T-cell (primary cell): ENCODE measurements at regions not wholly inside any gene's neighbourhood (a gene's known extent, or its start where the extent isn't known, plus 50 kb on each side); places are given as distances from the start of the nearest gene placed in this dataset.

ENCODE experiments used
- ATAC-seq, 4 experiments: fragments of 200-7000 bp in 3 of 4; fragments of 150-1000 bp in 1 of 4; cut with Tn5 transposase; replicated peaks in 1 of 4; 1 replicate in 3 of 4; 2 replicates in 1 of 4; pipeline ENCODE4 v1.10.0; 2021; ENCODE audit warnings: moderate library complexity in 3 of 4, mild to moderate bottlenecking in 2 of 4, moderate number of reproducible peaks in 1 of 4
- CTCF ChIA-PET, 2 donors: fragments of 300-600 bp; sonication (Branson Sonifier 250); formaldehyde crosslinking; loops; one replicate each; lab custom pipeline; 2022; ENCODE audit warnings: antibody characterized with exemption in 2 of 2; lab: Charles Lee
- POLR2A ChIA-PET, 2 donors: fragments of 300-600 bp; sonication (Branson Sonifier 250); formaldehyde crosslinking; loops; one replicate each; lab custom pipeline; 2022; ENCODE audit warnings: antibody characterized with exemption in 2 of 2; lab: Charles Lee
- DNase-seq, 35 experiments: peaks; one replicate each; pipeline versions ENCODE4 v3.0.0 to v3.0.0-alpha.2; 2013 to 2023
- H3K27ac ChIP-seq: one replicate; pipeline ENCODE4 v1.5.1; 2013; ENCODE audit warnings: low read length
- H3K27me3 ChIP-seq, 2 experiments: replicated peaks in 1 of 2; 1 replicate in 1 of 2; 2 replicates in 1 of 2; pipeline versions ENCODE4 v1.6.1 to v1.7.0; 2013; ENCODE audit warnings: low read length in 1 of 2, mixed read lengths in 1 of 2; ENCODE audit not compliant: control insufficient read depth in 2 of 2, insufficient read depth in 2 of 2; ENCODE audit errors: extremely low read depth in 1 of 2
- H3K36me3 ChIP-seq, 2 donors: 1 replicate in 1 of 2; 2 replicates in 1 of 2; pipeline versions ENCODE4 v1.6.1 to v1.7.0; 2013; ENCODE audit warnings: low read length in 1 of 2; ENCODE audit not compliant: control insufficient read depth in 2 of 2, insufficient read depth in 1 of 2; ENCODE audit errors: extremely low read depth in 1 of 2
- H3K4me1 ChIP-seq, 2 experiments: 1 replicate in 1 of 2; 2 replicates in 1 of 2; pipeline versions ENCODE4 v1.6.1 to v1.7.0; 2013; ENCODE audit warnings: low read length in 2 of 2, mixed read lengths in 1 of 2; ENCODE audit not compliant: insufficient read depth in 2 of 2, control insufficient read depth in 1 of 2; ENCODE audit errors: extremely low read depth in 1 of 2
- H3K4me3 ChIP-seq, 2 donors: 1 replicate in 1 of 2; 2 replicates in 1 of 2; pipeline versions ENCODE4 v1.5.1 to v1.7.0; 2013; ENCODE audit warnings: mild to moderate bottlenecking in 2 of 2, low read length in 1 of 2, moderate library complexity in 1 of 2; ENCODE audit not compliant: control insufficient read depth in 1 of 2; ENCODE audit errors: extremely low read depth in 1 of 2
- H3K9me3 ChIP-seq: 2 replicates; pipeline ENCODE4 v1.7.0; 2013
- H3K27ac Mint-ChIP-seq, 2 donors: one replicate each; pipeline ENCODE4 v1.8.0; 2020 to 2021; ENCODE audit warnings: mild to moderate bottlenecking in 2 of 2, mixed read lengths in 2 of 2
- H3K27me3 Mint-ChIP-seq, 2 donors: one replicate each; pipeline ENCODE4 v1.8.0; 2021 to 2022; ENCODE audit warnings: mixed read lengths in 2 of 2
- H3K36me3 Mint-ChIP-seq: one replicate; pipeline ENCODE4 v1.8.0; 2021; ENCODE audit warnings: mixed read lengths
- H3K4me1 Mint-ChIP-seq, 3 donors: one replicate each; pipeline ENCODE4 v1.8.0; 2020 to 2022; ENCODE audit warnings: mixed read lengths in 3 of 3, mild to moderate bottlenecking in 1 of 3
- H3K4me3 Mint-ChIP-seq, 3 donors: one replicate each; pipeline ENCODE4 v1.8.0; 2020 to 2022; ENCODE audit warnings: mild to moderate bottlenecking in 3 of 3, mixed read lengths in 3 of 3, moderate library complexity in 3 of 3
- H3K9me3 Mint-ChIP-seq, 3 donors: one replicate each; pipeline ENCODE4 v1.8.0; 2020 to 2022; ENCODE audit warnings: mixed read lengths in 3 of 3
- WGBS: methylation state at CpG from one replicate; pipeline ENCODE4 v1.1.5; 2013; ENCODE audit warnings: missing lambda C conversion rate; ENCODE audit not compliant: insufficient coverage; 5-methylcytosine and 5-hydroxymethylcytosine counted together

DNA sequence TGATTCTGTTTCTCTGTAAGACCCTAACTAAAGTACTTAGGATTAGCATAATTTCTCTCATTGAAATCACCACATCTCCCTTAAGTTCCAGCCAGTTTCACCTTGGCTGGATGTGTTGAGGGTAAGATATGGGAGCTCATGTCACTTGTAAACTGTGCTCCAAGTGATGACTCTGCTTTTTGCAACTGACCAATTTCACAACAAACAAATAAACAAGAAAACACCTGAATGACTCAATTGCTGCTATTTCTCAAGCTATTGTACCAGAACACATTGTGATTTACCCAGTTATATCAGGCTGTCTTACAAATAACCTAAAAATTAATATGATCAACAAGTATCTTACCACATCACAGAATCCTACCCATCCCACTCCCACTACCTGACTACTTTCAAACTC lies 379.1 kb upstream of the KIF2A start:
- DNase-seq, result no peak
- H3K36me3 ChIP-seq, result no peaks in the 10 kb centered on the region
- Mint-ChIP-seq H3K27ac (no peak overlapping the region), H3K27me3 (peaks cover 0 to 3% of the 10 kb centered on the region in 2 donors), H3K9me3 (peaks cover 0 to 4% (median 0%) of the 10 kb centered on the region in 3 donors), H3K4me1 (no peaks in the 10 kb centered on the region), H3K4me3 (no peak overlapping the region), H3K36me3 (no peaks in the 10 kb centered on the region)
- no peak for ATAC-seq
- no peak overlapping the region for H3K27ac ChIP-seq
- ChIA-PET CTCF (no interaction called here), POLR2A (no interaction called here)
- H3K4me3 ChIP-seq, result no peak overlapping the region
- H3K4me1 ChIP-seq, result no peaks in the 10 kb centered on the region
- no peaks in the 10 kb centered on the region for H3K27me3 ChIP-seq
- H3K9me3 ChIP-seq, result no peaks in the 10 kb centered on the region

- Mint-ChIP-seq H3K4me3 (no peak overlapping the region), H3K9me3 (peaks cover 0 to 2% (median 0%) of the 10 kb centered on the region in 3 donors), H3K36me3 (no peaks in the 10 kb centered on the region), H3K27me3 (peaks cover 3 to 8% of the 10 kb centered on the region in 2 donors), H3K4me1 (no peaks in the 10 kb centered on the region), H3K27ac (no peak overlapping the region)
- Histone ChIP-seq H3K27me3 (no peaks in the 10 kb centered on the region), H3K27ac (no peak overlapping the region), H3K4me1 (no peaks in the 10 kb centered on the region), H3K4me3 (no peak overlapping the region), H3K36me3 (no peaks in the 10 kb centered on the region), H3K9me3 (no peaks in the 10 kb centered on the region)
- POLR2A ChIA-PET, result no interaction called here
- DNase-seq, result no peak
- no peak for ATAC-seq
- CTCF ChIA-PET, result no interaction called here
These were observed 374.8 kb upstream of the KIF2A start for GRCh38 chr5:61931236-61931635.

GRCh38 chr5:61933787-61934626 lies 372.0 kb upstream of the KIF2A start:
- CTCF ChIA-PET, result no interaction called here
- H3K27me3 ChIP-seq, result no peaks in the 10 kb centered on the region
- no peaks in the 10 kb centered on the region for H3K4me1 Mint-ChIP-seq
- H3K9me3 Mint-ChIP-seq, result peaks cover 0 to 4% (median 4%) of the 10 kb centered on the region in 3 donors
- H3K4me3 Mint-ChIP-seq, result no peak overlapping the region
- H3K4me1 ChIP-seq, result no peaks in the 10 kb centered on the region
- WGBS, result 10% methylated on average over 2 of the region's 4 CpGs
- DNase-seq (peak in 1 of 35 experiments; percentile 2), ATAC-seq (no peak)
- H3K27ac ChIP-seq, result no peak overlapping the region
- no peaks in the 10 kb centered on the region for H3K36me3 ChIP-seq
- no peaks in the 10 kb centered on the region for H3K9me3 ChIP-seq
- H3K27me3 Mint-ChIP-seq, result peaks cover 3 to 5% of the 10 kb centered on the region in 2 donors
- H3K4me3 ChIP-seq, result no peak overlapping the region
- H3K36me3 Mint-ChIP-seq, result no peaks in the 10 kb centered on the region
- H3K27ac Mint-ChIP-seq, result no peak overlapping the region
- POLR2A ChIA-PET, result no interaction called here

DNA sequence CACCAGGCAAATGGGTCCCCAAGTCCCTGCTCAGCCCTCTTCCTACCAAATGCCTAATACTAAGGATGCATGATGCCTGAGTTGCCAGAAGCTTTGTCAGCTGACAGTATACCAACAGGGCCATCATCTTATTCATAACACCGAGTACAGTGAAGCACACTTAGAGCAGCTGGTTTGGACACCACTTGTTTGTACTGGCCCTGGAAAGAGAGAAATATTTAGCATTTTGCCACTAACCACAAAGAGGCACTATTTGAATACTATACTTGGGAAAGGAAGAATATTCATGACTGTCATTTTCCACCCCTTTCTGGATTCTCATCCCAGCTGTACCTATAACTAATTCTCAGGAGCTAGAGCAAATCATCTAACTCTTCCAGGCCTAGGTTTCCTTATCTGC lies 364.4 kb upstream of the KIF2A start:
- no peaks in the 10 kb centered on the region for H3K4me1 ChIP-seq
- POLR2A ChIA-PET, result no interaction called here
- no peak overlapping the region for H3K27ac Mint-ChIP-seq
- H3K27me3 Mint-ChIP-seq, result peaks cover 0 to 7% of the 10 kb centered on the region in 2 donors
- no CpG with 5 or more reads among the region's 1 CpG for WGBS
- DNase-seq, result no peak
- CTCF ChIA-PET, result no interaction called here
- peaks cover 0 to 5% of the 10 kb centered on the region in 2 experiments for H3K27me3 ChIP-seq
- no peaks in the 10 kb centered on the region for H3K36me3 Mint-ChIP-seq
- no peak overlapping the region for H3K4me3 ChIP-seq
- H3K4me3 Mint-ChIP-seq, result no peak overlapping the region
- H3K4me1 Mint-ChIP-seq, result no peaks in the 10 kb centered on the region
- no peaks in the 10 kb centered on the region for H3K9me3 ChIP-seq
- H3K27ac ChIP-seq, result no peak overlapping the region
- peaks cover 0 to 8% (median 4%) of the 10 kb centered on the region in 3 donors for H3K9me3 Mint-ChIP-seq
- no peak for ATAC-seq
- no peaks in the 10 kb centered on the region for H3K36me3 ChIP-seq

GRCh38 chr5:61942462-61943049 lies 363.4 kb upstream of the KIF2A start:
- H3K9me3 Mint-ChIP-seq, result peaks cover 0 to 8% (median 4%) of the 10 kb centered on the region in 3 donors
- ChIA-PET CTCF (no interaction called here), POLR2A (no interaction called here)
- no peaks in the 10 kb centered on the region for H3K9me3 ChIP-seq
- no peak overlapping the region for H3K27ac ChIP-seq
- no peak overlapping the region for H3K4me3 Mint-ChIP-seq
- no peaks in the 10 kb centered on the region for H3K4me1 Mint-ChIP-seq
- ATAC-seq (no peak), DNase-seq (no peak)
- no peak overlapping the region for H3K27ac Mint-ChIP-seq
- peaks cover 0 to 7% of the 10 kb centered on the region in 2 donors for H3K27me3 Mint-ChIP-seq
- no CpG with 5 or more reads among the region's 2 CpGs for WGBS
- H3K4me3 ChIP-seq, result no peak overlapping the region
- no peaks in the 10 kb centered on the region for H3K36me3 ChIP-seq
- H3K27me3 ChIP-seq, result peaks cover 0 to 5% of the 10 kb centered on the region in 2 experiments
- H3K36me3 Mint-ChIP-seq, result no peaks in the 10 kb centered on the region
- H3K4me1 ChIP-seq, result no peaks in the 10 kb centered on the region

- ChIA-PET POLR2A (no interaction called here), CTCF (no interaction called here)
- no peak overlapping the region for H3K4me3 ChIP-seq
- no peak overlapping the region for H3K27ac ChIP-seq
- peaks cover 0 to 7% of the 10 kb centered on the region in 2 donors for H3K27me3 Mint-ChIP-seq
- peaks cover 0 to 5% of the 10 kb centered on the region in 2 experiments for H3K27me3 ChIP-seq
- no peak overlapping the region for H3K4me3 Mint-ChIP-seq
- H3K9me3 ChIP-seq, result no peaks in the 10 kb centered on the region
- DNase-seq (no peak), ATAC-seq (no peak)
- WGBS, result 100% methylated on average over 1 of the region's 2 CpGs
- H3K27ac Mint-ChIP-seq, result no peak overlapping the region
- no peaks in the 10 kb centered on the region for H3K4me1 Mint-ChIP-seq
- H3K9me3 Mint-ChIP-seq, result peaks cover 0 to 7% (median 2%) of the 10 kb centered on the region in 3 donors
- H3K4me1 ChIP-seq, result no peaks in the 10 kb centered on the region
- H3K36me3 Mint-ChIP-seq, result no peaks in the 10 kb centered on the region
- H3K36me3 ChIP-seq, result no peaks in the 10 kb centered on the region
These were observed 362.3 kb upstream of the KIF2A start for GRCh38 chr5:61943713-61944112.
